MM.1S (cell line): ENCODE measurements at regions not wholly inside any gene's neighbourhood (a gene's known extent, or its start where the extent isn't known, plus 50 kb on each side); places are given as distances from the start of the nearest gene placed in this dataset.

Source experiments
- EZH2 ChIP-seq: fragments of 300-600 bp; sonication (generic); optimal IDR thresholded peaks from 2 replicates; pipeline ENCODE3; 2017; ENCODE audit warnings: low read depth, mild to moderate bottlenecking, antibody characterized with exemption, low read length, mixed read lengths
- EZH2phosphoT487 ChIP-seq: fragments of 300-600 bp; sonication (generic); IDR thresholded peaks from 2 replicates; pipeline ENCODE4 v1.6.1; 2018; ENCODE audit warnings: antibody characterized with exemption, low read length
- TF ChIP-seq, protein P1 (sequence below): fragments of 300-600 bp; sonication (generic); IDR thresholded peaks from 2 replicates; pipeline ENCODE4 v1.5.1; 2016; ENCODE audit warnings: antibody characterized with exemption, low read length, mixed read lengths

GRCh38 chr16:29310852-29311314 lies 95.6 kb downstream of the NPIPB11 start:
- TF ChIP-seq, protein P1, sequence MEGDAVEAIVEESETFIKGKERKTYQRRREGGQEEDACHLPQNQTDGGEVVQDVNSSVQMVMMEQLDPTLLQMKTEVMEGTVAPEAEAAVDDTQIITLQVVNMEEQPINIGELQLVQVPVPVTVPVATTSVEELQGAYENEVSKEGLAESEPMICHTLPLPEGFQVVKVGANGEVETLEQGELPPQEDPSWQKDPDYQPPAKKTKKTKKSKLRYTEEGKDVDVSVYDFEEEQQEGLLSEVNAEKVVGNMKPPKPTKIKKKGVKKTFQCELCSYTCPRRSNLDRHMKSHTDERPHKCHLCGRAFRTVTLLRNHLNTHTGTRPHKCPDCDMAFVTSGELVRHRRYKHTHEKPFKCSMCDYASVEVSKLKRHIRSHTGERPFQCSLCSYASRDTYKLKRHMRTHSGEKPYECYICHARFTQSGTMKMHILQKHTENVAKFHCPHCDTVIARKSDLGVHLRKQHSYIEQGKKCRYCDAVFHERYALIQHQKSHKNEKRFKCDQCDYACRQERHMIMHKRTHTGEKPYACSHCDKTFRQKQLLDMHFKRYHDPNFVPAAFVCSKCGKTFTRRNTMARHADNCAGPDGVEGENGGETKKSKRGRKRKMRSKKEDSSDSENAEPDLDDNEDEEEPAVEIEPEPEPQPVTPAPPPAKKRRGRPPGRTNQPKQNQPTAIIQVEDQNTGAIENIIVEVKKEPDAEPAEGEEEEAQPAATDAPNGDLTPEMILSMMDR: no peak
- TF ChIP-seq EZH2: no peak
- no peak for TF ChIP-seq EZH2phosphoT487
